ENCODE measurements at regions not wholly inside any gene's neighbourhood (a gene's known extent, or its start where the extent isn't known, plus 50 kb on each side); places are given as distances from the start of the nearest gene placed in this dataset.

GRCh38 chr17:73719588-73720071 lies 75.4 kb upstream of the SDK2 start:
- in situ Hi-C loops (cut with HindIII; ENCODE audit: low pct_unique_long_range_greater_than_20kb, low sequenced_read_pairs): no loop called here
- no peak for DNase-seq (ENCODE audit: low read depth)

- no peak for DNase-seq (ENCODE audit: low read depth)
- in situ Hi-C loops (cut with HindIII; ENCODE audit: low pct_unique_long_range_greater_than_20kb, low sequenced_read_pairs): no loop called here
Measured at GRCh38 chr17:73720187-73720834, 76.1 kb upstream of the SDK2 start.

DNA sequence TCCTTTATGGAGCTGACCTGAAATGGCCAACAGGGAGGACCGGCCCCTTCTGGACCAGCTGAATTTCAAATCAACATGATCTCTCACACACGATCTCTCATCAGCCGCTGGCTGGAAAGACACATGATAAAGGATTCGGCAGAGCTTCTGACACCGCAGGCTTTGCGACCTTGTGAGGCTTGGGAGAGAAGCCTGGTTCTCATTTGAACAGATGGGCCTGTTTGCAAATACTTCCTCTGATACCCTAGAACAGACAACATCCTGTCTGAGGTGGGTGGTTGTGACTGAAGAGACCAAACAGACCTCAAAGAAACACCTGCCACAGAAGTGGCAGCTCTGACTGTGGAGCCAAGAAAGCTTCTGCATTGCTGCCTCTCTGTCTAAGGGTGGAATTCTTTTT lies 77.9 kb upstream of the SDK2 start:
- DNase-seq (ENCODE audit: low read depth): no peak
- in situ Hi-C loops (cut with HindIII; ENCODE audit: low pct_unique_long_range_greater_than_20kb, low sequenced_read_pairs): no loop called here

DNA sequence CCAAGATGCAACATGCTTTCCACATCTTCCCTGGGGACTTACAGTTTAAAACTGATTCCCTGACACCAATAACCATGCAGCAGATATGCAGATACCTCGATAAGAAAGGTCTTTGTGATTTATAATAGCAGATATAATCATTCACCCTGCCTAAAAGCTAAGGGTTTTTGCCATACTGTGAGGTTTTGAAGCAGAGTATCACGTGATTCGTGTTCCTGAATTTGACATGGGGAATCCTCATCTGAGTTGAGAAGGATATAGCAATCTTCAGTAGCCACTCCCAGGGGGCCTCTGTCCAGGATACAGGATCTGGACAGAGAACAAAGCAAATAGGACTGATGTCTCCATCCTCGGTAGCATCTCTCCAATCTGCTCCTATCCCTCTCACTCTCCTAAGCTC lies 79.1 kb upstream of the SDK2 start:
- in situ Hi-C loops (cut with HindIII; ENCODE audit: low pct_unique_long_range_greater_than_20kb, low sequenced_read_pairs): no loop called here
- DNase-seq (ENCODE audit: low read depth): no peak

- DNase-seq (ENCODE audit: low read depth): no peak
- in situ Hi-C loops (cut with HindIII; ENCODE audit: low pct_unique_long_range_greater_than_20kb, low sequenced_read_pairs): no loop called here
Measured at GRCh38 chr17:73724341-73724740, 80.1 kb upstream of the SDK2 start.

DNA sequence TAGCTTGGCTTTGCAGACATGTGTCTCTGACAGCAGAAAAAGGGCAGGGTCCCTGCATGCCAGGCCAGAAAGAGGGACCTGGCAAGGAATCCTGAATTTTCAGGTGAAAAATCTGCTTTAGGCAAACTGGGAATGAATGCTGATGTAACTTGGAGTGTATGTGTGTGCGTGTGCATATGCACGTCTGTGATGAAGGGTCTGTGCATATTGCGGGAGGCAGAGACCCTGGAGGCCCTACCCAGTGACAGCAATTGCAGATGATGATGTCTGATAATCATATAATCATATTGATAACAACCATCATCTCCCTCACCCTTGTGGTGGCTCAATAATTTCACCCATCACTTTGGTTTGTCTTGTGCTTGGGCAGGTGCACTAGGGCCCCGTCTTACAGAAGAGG lies 80.7 kb upstream of the SDK2 start:
- no peak for DNase-seq (ENCODE audit: low read depth)
- in situ Hi-C loops (cut with HindIII; ENCODE audit: low pct_unique_long_range_greater_than_20kb, low sequenced_read_pairs): no loop called here

- no peak for DNase-seq (ENCODE audit: low read depth)
- in situ Hi-C loops (cut with HindIII; ENCODE audit: low pct_unique_long_range_greater_than_20kb, low sequenced_read_pairs): no loop called here
Measured at GRCh38 chr17:73725794-73726515, 81.7 kb upstream of the SDK2 start.

DNA sequence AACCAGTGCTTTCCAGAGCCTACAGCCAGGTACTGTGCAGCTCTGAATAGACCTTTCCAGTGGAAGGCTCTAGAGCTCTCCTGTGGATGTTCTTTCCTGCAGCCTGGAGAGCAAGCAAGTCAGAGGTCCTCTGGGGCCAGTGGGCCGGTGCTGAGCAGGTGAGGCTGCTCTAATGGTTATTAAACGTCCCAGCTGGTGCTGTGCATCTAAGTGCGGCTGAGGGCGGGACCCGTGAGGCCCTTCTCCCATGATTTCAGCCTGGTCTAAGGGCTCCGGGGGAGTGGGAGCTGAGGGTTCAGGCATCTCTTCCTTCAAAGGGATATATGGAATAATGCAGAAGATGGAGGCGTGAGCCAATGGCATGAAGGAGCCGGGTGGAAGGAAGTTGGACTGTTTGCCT lies 83.7 kb upstream of the SDK2 start:
- in situ Hi-C loops (cut with HindIII; ENCODE audit: low pct_unique_long_range_greater_than_20kb, low sequenced_read_pairs): no loop called here
- DNase-seq (ENCODE audit: low read depth): no peak

GRCh38 chr17:73729101-73729500 lies 84.9 kb upstream of the SDK2 start:
- no peak for DNase-seq (ENCODE audit: low read depth)
- in situ Hi-C loops (cut with HindIII; ENCODE audit: low pct_unique_long_range_greater_than_20kb, low sequenced_read_pairs): no loop called here

GRCh38 chr17:73731733-73732132 lies 87.5 kb upstream of the SDK2 start:
- no peak for DNase-seq (ENCODE audit: low read depth)
- in situ Hi-C loops (cut with HindIII; ENCODE audit: low pct_unique_long_range_greater_than_20kb, low sequenced_read_pairs): no loop called here

DNA sequence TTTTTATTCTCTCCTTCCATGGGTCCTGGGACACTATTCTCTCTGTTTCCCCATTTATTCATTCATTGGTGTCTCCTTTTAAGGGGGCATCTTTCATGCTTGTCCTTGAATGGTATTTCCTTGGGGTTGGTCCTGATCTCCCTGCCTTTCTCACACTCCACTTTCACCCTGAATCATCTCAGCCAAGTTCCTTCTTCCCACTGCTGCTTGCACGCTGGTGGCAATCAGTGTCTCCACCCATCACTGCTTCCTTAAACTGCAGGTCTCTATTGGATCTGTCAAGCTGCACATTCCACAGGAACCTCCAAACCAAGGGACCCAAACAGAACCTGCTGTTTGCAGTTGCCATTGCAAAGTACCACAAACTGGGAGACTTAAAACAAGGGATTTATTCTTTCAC lies 89.3 kb upstream of the SDK2 start:
- in situ Hi-C loops (cut with HindIII; ENCODE audit: low pct_unique_long_range_greater_than_20kb, low sequenced_read_pairs): no loop called here
- DNase-seq (ENCODE audit: low read depth): no peak

- no peak for DNase-seq (ENCODE audit: low read depth)
- in situ Hi-C loops (cut with HindIII; ENCODE audit: low pct_unique_long_range_greater_than_20kb, low sequenced_read_pairs): no loop called here
Measured at GRCh38 chr17:73735245-73735644, 91.0 kb upstream of the SDK2 start.

DNA sequence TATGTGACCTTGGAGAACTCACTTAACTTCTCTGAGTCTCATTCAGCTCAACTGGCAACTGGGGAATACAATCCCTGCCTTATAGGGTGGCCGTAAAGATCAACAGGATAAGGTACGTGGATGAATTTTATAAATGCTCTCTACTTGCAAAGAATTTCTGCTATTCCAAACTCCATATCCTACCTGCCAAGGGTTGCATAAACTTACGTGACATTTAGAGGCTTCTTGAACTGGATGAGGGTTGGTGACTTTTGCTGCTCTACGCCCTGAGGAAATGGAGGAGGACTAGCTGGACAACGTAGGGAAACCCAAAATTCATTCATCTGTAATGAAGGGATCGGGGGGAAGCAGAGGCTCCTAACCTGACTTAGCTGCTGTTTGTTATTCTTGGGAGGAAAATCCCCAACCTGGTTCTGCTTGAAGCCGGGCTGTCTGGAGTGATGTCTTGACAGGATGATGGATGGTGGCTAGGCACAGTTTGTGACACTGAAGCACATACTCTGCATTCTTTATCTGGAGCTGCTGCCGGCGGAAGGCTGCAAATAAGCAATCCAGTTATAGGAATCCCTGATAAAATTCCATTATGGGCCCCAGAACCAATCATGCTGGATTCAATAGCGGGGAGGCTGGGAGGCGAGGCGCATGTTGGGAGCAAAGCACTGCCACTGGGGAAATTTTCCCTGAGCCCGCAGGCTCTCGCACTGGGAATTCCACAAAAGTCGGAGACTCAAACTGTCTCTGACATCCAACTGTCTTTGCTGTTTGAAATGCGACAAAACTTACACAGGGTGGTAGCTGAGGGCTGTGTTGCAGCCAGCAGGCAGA lies 94.7 kb upstream of the SDK2 start:
- in situ Hi-C loops (cut with HindIII; ENCODE audit: low pct_unique_long_range_greater_than_20kb, low sequenced_read_pairs): no loop called here
- DNase-seq (ENCODE audit: low read depth): no peak

- DNase-seq (ENCODE audit: low read depth): no peak
- in situ Hi-C loops (cut with HindIII; ENCODE audit: low pct_unique_long_range_greater_than_20kb, low sequenced_read_pairs): no loop called here
Measured at GRCh38 chr17:73740370-73740769, 96.1 kb upstream of the SDK2 start.

DNA sequence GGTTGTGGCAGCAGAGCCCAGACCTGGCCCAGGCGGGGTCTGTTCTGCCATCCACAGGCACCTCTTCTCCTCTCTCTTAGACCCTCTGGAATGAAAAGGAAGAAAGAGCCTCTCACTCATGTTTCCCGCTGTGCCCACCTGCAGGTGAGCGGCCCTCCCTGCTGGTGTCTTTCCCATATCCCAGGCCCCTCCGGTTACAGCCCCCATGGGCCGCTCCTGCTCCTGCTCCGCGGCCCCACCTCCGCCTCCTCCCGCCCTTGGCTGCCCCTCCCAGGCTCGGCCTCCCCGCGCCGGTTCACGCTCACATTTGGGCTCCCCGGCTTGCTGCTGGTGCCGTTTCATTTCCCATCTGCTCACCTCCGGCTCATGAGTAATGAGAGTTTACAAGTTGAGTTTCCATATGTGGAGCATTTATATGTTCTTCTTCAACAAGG lies 98.7 kb upstream of the SDK2 start:
- DNase-seq (ENCODE audit: low read depth): no peak
- in situ Hi-C loops (cut with HindIII; ENCODE audit: low pct_unique_long_range_greater_than_20kb, low sequenced_read_pairs): no loop called here

DNA sequence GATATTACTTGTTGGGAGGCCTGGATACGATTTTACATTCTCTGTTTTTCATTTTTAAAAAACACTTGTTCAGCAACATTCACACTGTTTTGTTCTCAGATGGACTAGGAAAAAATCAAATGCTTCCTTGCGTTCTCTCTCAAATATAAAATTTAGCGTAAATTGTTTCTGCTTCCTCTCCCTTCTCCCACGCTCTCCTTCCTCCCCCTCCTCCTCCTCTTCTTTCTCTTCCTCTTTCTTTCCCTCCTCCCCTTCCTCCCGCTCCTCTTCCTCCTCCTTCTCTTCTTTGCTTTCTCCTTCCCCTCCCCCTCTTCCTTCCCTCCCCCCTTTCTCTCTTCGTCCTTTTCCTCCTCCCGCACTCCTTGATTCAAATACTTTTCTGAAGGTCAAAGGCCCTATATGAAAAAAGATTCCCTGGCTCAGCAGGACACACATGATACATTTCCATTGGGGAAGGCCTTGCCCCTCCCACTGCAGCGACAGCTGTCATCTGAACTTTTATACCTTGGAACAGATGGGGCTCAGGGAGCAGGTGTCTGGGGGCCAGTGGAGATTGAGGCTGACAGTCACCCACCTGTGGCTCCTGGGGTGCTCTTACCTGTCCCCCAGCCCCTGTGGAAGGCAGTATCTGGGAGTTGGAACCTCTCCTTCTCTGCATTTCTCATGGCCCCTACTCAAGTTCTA lies 99.4 kb upstream of the SDK2 start:
- in situ Hi-C loops (cut with HindIII; ENCODE audit: low pct_unique_long_range_greater_than_20kb, low sequenced_read_pairs): no loop called here
- DNase-seq (ENCODE audit: low read depth): no peak

- no peak for DNase-seq (ENCODE audit: low read depth)
- in situ Hi-C loops (cut with HindIII; ENCODE audit: low pct_unique_long_range_greater_than_20kb, low sequenced_read_pairs): no loop called here
Measured at GRCh38 chr17:73744411-73744810, 100.2 kb upstream of the SDK2 start.

GRCh38 chr17:73746314-73747073 lies 102.2 kb upstream of the SDK2 start:
- DNase-seq (ENCODE audit: low read depth): no peak
- in situ Hi-C loops (cut with HindIII; ENCODE audit: low pct_unique_long_range_greater_than_20kb, low sequenced_read_pairs): no loop called here

Measured in Caki2 (cell line).